K562 (cell line): ENCODE measurements at regions not wholly inside any gene's neighbourhood (a gene's known extent, or its start where the extent isn't known, plus 50 kb on each side); places are given as distances from the start of the nearest gene placed in this dataset.

Experiments
- SMARCA4 ChIP-seq: fragments of 450-650 bp; IDR thresholded peaks from 2 replicates; pipeline ENCODE4 v1.6.1; 2016
- ZNF274 ChIP-seq: IDR thresholded peaks from 2 replicates; pipeline ENCODE4 v1.6.1; 2011; ENCODE audit warnings: low read depth, mild to moderate bottlenecking, low read length, moderate library complexity, borderline replicate concordance
- ZZZ3 ChIP-seq: fragments of 450-650 bp; IDR thresholded peaks from 2 replicates; pipeline ENCODE4 v1.6.1; 2016; ENCODE audit warnings: antibody characterized with exemption, mild to moderate bottlenecking, moderate library complexity

GRCh38 chr5:5558102-5558501 lies 135.6 kb downstream of the ICE1 start:
- TF ChIP-seq ZNF274 (no peak), SMARCA4 (no peak), ZZZ3 (no peak)
